ENCODE measurements at regions not wholly inside any gene's neighbourhood (a gene's known extent, or its start where the extent isn't known, plus 50 kb on each side); places are given as distances from the start of the nearest gene placed in this dataset.

DNA sequence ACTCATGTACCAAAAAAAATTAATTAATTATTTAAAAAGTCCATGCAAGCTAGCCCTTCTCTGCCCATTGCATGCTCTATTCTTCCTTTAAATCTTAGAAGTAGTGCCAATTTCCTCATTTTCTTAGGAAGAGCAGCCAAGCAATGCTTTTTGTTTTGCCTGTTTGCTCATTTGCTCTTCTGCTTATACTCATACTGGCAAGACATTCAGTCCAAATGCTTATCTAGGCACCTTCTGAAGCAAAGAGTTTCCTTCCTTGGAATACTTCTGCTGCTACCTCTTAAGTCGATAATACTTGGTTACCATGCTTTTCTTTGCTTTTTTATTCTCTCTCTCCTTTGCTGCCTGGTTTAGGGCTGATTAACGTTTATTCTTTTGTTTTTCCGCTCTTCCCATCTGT lies 1318.3 kb downstream of the AACS start:
- TF ChIP-seq, protein P1, sequence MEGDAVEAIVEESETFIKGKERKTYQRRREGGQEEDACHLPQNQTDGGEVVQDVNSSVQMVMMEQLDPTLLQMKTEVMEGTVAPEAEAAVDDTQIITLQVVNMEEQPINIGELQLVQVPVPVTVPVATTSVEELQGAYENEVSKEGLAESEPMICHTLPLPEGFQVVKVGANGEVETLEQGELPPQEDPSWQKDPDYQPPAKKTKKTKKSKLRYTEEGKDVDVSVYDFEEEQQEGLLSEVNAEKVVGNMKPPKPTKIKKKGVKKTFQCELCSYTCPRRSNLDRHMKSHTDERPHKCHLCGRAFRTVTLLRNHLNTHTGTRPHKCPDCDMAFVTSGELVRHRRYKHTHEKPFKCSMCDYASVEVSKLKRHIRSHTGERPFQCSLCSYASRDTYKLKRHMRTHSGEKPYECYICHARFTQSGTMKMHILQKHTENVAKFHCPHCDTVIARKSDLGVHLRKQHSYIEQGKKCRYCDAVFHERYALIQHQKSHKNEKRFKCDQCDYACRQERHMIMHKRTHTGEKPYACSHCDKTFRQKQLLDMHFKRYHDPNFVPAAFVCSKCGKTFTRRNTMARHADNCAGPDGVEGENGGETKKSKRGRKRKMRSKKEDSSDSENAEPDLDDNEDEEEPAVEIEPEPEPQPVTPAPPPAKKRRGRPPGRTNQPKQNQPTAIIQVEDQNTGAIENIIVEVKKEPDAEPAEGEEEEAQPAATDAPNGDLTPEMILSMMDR (IDR thresholded peaks at IDR 0.05): no peak
- TF ChIP-seq EZH2phosphoT487 (IDR thresholded peaks at IDR 0.05): no peak
